GM23248 (cell line): ENCODE measurements at regions not wholly inside any gene's neighbourhood (a gene's known extent, or its start where the extent isn't known, plus 50 kb on each side); places are given as distances from the start of the nearest gene placed in this dataset.

Experiments used
- EZH2 ChIP-seq: fragments of 200-600 bp; sonication (generic); IDR thresholded peaks from 2 replicates; pipeline ENCODE4 v1.6.1; 2018; ENCODE audit warnings: antibody characterized with exemption, mild to moderate bottlenecking; ENCODE audit not compliant: insufficient read depth, poor library complexity, severe bottlenecking
- EZH2phosphoT487 ChIP-seq: fragments of 200-600 bp; sonication (generic); IDR thresholded peaks from 2 replicates; pipeline ENCODE4 v1.6.1; 2018; ENCODE audit warnings: antibody characterized with exemption, moderate library complexity, mild to moderate bottlenecking, low read depth; ENCODE audit not compliant: insufficient read depth

DNA sequence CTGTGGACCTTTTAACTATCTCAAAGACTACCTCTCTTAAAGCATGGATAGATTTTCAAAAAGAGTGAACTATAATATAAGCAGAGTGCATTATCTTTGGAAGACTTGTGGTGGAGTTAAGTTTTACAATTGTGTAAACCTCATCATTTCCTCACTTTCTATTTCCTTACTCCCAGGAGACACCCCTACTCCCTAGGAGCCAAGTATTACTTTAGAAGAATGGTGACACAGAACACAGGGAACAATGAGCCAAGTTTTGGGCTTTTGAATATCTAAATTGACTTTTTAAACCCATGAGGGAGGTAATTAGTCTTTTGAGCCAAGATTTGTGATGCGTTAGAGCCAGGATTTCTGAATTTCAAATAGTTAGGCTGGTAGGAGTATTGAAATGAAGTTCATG is 78.9 kb upstream of the UNC5C start:
- TF ChIP-seq EZH2 (no peak), EZH2phosphoT487 (no peak)
